Upper lobe of left lung (tissue), 6 donors: ENCODE measurements at regions not wholly inside any gene's neighbourhood (a gene's known extent, or its start where the extent isn't known, plus 50 kb on each side); places are given as distances from the start of the nearest gene placed in this dataset.
A peak's percentile ranks its signal among the peaks of the same experiment; 100 is the strongest.

Source experiments
- ATAC-seq, 2 donors: fragments of 200-7000 bp; cut with Tn5 transposase; one replicate each; pipeline ENCODE4 v1.9.1; 2022; ENCODE audit warnings: mild to moderate bottlenecking in 2 of 2, moderate library complexity in 2 of 2; ENCODE audit not compliant: low FRiP score in 2 of 2
- DNase-seq, 2 donors: peaks; one replicate each; pipeline ENCODE4 v3.0.0-alpha.2; 2019 to 2020
- H3K27ac ChIP-seq, 4 donors: fragments of 200-600 bp; sonication (generic); one replicate each; pipeline ENCODE4 v1.5.1; 2016 to 2019
- H3K27me3 ChIP-seq, 4 donors: fragments of 200-600 bp; sonication (generic); one replicate each; pipeline ENCODE4 v1.5.1; 2017 to 2019
- H3K36me3 ChIP-seq, 4 donors: fragments of 200-600 bp; sonication (generic); one replicate each; pipeline ENCODE4 v1.5.1; 2016 to 2019
- H3K4me1 ChIP-seq, 4 donors: fragments of 200-600 bp; sonication (generic); one replicate each; pipeline ENCODE4 v1.5.1; 2018 to 2019
- H3K4me3 ChIP-seq, 4 donors: fragments of 200-600 bp; sonication (generic); one replicate each; pipeline ENCODE4 v1.5.1; 2017 to 2019; ENCODE audit warnings: mild to moderate bottlenecking in 2 of 4, moderate library complexity in 1 of 4
- H3K9me3 ChIP-seq, 4 donors: fragments of 200-600 bp; sonication (generic); one replicate each; pipeline ENCODE4 v1.5.1; 2018 to 2019
- EP300 ChIP-seq, 4 donors: sonication (generic); formaldehyde crosslinking; IDR thresholded peaks; one replicate each; pipeline ENCODE4 v1.5.1; 2017; ENCODE audit warnings: antibody characterized with exemption in 4 of 4, control low read depth in 2 of 4
- POLR2A ChIP-seq, 4 donors: fragments of 450-650 bp; IDR thresholded peaks; one replicate each; pipeline ENCODE4 v1.5.1; 2016 to 2017; ENCODE audit warnings: antibody characterized with exemption in 4 of 4, mild to moderate bottlenecking in 2 of 4
- POLR2AphosphoS5 ChIP-seq, 2 donors: sonication (generic); formaldehyde crosslinking; IDR thresholded peaks; one replicate each; pipeline ENCODE4 v1.5.1; 2017; ENCODE audit warnings: antibody characterized with exemption in 2 of 2
- WGBS, 2 donors: methylation state at CpG; one replicate each; pipeline ENCODE4 v1.1.5; 2017 to 2018; 5-methylcytosine and 5-hydroxymethylcytosine counted together
- TF ChIP-seq, protein P1 (sequence below), 6 experiments: fragments of 450-650 bp in 4 of 6; fragments of 200-600 bp in 2 of 6; sonication (generic) in 2 of 6; IDR thresholded peaks; one replicate each; pipeline ENCODE4 v1.5.1; 2016 to 2019; ENCODE audit warnings: antibody characterized with exemption in 6 of 6
- donor health status: DM: no; HTN: no; CAD: no; lungs with moderate emphysema.
- donor health status: DM: no; HTN: yes; CAD: no; lungs with severe emphysema.

DNA sequence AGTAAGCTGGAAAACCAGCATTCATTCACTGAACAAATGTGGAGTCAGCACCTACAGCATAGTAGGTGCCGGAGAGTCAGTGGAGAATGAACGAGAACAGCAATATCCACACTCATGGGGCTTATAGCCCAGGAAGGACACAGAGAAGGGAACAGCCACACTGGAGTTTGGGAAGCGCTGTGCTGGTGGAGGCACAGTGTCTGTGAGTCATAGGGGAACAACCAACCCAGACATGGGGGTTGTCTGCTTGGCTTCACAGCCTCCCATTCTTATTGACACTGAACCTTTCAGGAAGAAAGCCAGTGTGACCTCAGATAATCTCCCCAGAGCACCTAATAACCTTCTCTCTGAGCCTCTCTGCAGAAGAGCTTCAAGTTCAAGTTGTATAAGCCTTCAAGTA is 56.6 kb upstream of the UBASH3B start:
- H3K9me3 ChIP-seq = no peaks in the 10 kb centered on the region
- WGBS, 2 donors = 94 to 97% methylated on average over 3 of the region's 3 CpGs
- no peaks in the 10 kb centered on the region for H3K27me3 ChIP-seq
- no peaks in the 10 kb centered on the region for H3K36me3 ChIP-seq
- ATAC-seq = peak in 1 of 2 donors; percentile 47
- no peak overlapping the region for H3K4me3 ChIP-seq
- DNase-seq = no peak
- no peak for TF ChIP-seq POLR2A (IDR thresholded peaks at IDR 0.05)
- no peak for TF ChIP-seq EP300 (IDR thresholded peaks at IDR 0.05)
- TF ChIP-seq, protein P1, sequence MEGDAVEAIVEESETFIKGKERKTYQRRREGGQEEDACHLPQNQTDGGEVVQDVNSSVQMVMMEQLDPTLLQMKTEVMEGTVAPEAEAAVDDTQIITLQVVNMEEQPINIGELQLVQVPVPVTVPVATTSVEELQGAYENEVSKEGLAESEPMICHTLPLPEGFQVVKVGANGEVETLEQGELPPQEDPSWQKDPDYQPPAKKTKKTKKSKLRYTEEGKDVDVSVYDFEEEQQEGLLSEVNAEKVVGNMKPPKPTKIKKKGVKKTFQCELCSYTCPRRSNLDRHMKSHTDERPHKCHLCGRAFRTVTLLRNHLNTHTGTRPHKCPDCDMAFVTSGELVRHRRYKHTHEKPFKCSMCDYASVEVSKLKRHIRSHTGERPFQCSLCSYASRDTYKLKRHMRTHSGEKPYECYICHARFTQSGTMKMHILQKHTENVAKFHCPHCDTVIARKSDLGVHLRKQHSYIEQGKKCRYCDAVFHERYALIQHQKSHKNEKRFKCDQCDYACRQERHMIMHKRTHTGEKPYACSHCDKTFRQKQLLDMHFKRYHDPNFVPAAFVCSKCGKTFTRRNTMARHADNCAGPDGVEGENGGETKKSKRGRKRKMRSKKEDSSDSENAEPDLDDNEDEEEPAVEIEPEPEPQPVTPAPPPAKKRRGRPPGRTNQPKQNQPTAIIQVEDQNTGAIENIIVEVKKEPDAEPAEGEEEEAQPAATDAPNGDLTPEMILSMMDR (IDR thresholded peaks at IDR 0.05) = no peak
- no peak for TF ChIP-seq POLR2AphosphoS5 (IDR thresholded peaks at IDR 0.05)
- H3K4me1 ChIP-seq = no peaks in the 10 kb centered on the region
- H3K27ac ChIP-seq = no peak overlapping the region

DNA sequence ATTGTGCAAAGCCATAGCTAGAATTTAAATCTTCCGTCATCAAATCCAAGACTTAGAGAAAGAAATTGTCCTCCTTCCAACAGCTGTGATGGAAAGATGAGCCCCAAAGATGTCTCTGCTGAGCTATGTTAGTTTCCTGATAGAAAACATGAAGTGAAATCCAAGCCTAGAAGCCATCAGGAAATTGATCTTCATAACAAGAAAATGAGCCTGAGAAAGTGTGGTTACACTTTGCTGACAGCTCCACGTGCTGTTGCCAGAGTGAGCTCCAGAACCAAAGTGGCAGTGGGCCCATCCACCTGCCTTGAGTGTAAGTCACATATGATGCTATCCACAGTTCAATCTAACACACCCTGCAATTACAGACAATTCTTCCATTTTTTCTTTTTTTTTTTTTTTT is 58.0 kb upstream of the UBASH3B start:
- Histone ChIP-seq H3K9me3 (no peaks in the 10 kb centered on the region), H3K4me3 (no peak overlapping the region), H3K27me3 (no peaks in the 10 kb centered on the region), H3K27ac (no peak overlapping the region), H3K36me3 (no peaks in the 10 kb centered on the region), H3K4me1 (no peaks in the 10 kb centered on the region)
- ATAC-seq (no peak), DNase-seq (no peak)
- TF ChIP-seq, protein P1 (IDR thresholded peaks at IDR 0.05) = no peak
- TF ChIP-seq POLR2A (IDR thresholded peaks at IDR 0.05) (no peak), POLR2AphosphoS5 (IDR thresholded peaks at IDR 0.05) (no peak), EP300 (IDR thresholded peaks at IDR 0.05) (no peak)
- 71 to 84% methylated on average over 2 of the region's 2 CpGs for WGBS, 2 donors

DNA sequence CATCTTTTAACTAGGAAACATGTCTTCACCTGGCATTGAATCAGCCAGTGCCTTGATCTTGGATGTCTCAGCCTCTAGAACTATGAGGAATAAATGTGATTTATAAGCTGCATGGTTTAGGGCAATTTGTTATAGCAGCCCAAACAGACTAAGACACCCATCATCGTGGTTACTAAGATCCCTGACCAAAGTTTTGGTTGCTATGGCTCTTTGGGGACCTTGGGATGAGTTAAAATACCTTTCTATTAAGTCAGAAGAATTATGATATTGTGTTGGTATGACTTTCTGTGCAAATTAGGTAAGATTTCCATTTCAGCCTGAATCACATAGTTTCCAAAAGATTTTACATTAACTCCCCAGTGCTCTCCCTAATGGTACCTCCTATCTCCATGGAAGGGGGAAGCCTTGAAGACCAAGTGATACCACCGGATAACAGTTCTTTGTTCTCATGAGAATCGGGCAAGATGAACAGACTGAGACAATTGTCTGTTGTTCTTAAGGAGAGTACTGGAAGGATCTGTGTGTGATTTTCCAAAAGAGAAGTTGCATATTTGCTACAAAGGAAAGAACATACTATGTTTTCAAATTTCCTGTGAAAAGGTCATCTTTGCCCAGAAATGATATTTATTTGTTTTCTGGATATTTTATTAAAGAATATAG is 60.4 kb upstream of the UBASH3B start:
- WGBS, 2 donors = 82 to 89% methylated on average over 3 of the region's 3 CpGs
- no peak for ATAC-seq
- DNase-seq = no peak
- Histone ChIP-seq H3K27ac (no peak overlapping the region), H3K9me3 (no peaks in the 10 kb centered on the region), H3K4me3 (no peak overlapping the region), H3K27me3 (no peaks in the 10 kb centered on the region), H3K36me3 (no peaks in the 10 kb centered on the region), H3K4me1 (no peaks in the 10 kb centered on the region)
- TF ChIP-seq POLR2A (IDR thresholded peaks at IDR 0.05) (no peak), EP300 (IDR thresholded peaks at IDR 0.05) (no peak)
- TF ChIP-seq, protein P1 (IDR thresholded peaks at IDR 0.05) = no peak

DNA sequence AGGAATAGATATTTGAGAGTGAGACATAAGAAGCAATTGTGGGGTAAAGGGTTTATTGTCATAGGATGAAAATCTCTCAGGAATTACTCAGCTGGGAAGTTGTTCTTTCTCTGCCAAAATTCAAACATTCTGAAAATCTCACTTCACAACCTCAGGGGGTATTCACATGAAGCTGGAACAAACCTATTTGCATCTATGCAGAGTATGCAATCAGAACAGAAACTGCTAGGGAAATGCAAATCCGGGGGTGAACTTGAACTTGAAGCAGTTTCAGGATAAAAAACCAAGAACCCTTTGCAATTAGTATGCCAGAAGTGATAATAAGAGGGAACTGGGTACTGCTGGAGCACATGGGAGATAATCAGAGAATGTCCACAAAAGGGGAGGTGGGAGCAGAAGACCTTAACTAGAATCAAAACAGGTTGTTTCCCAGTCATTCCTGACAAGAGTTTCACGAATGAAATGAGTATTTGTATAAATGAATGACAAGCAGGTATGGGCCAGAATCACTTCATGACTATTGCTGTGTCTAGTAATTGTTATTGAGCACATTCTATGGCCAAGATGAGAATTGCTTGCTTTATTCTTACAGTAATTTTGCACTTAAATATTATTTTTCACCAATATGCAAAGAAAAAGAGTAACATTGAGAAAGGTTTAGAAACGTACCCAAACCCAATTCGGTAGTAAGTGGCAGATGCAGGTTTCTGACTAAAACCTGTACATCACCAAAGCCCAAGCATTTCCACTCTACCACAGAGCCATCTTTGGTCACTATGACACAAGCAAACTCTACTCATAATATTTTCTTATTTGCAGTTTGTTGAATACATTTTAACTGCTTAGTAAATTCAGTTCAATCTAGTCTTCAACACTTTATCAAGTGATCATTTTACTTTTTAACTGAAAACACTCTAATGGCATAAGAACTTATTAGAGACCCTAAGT is 61.8 kb upstream of the UBASH3B start:
- Histone ChIP-seq H3K27me3 (no peaks in the 10 kb centered on the region), H3K9me3 (no peaks in the 10 kb centered on the region), H3K4me1 (no peaks in the 10 kb centered on the region), H3K27ac (no peak overlapping the region), H3K4me3 (no peak overlapping the region), H3K36me3 (no peaks in the 10 kb centered on the region)
- WGBS, 2 donors = 72 to 78% methylated on average over 4 of the region's 4 CpGs
- ATAC-seq = no peak
- no peak for DNase-seq
- TF ChIP-seq POLR2A (IDR thresholded peaks at IDR 0.05) = no peak

DNA sequence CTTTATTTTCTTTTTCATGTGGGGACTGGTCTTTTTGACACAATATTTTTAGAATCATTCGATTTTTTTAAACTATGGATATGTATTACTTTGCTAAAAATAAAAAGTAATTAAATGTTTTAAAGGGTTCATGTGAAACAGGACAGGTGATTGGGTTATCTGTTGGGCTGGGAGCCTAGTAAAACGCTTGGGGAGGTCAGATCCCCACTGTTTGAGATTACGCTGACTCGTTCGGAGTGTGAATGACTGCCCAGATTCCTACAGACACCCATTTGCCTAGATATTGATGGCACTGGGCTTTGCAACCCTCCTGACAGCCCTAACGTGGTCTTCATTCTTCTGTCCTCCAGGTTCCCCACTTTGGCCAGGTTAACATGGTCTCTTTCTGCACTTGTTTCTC is 62.9 kb upstream of the UBASH3B start:
- Histone ChIP-seq H3K36me3 (no peaks in the 10 kb centered on the region), H3K4me1 (no peaks in the 10 kb centered on the region), H3K27ac (no peak overlapping the region), H3K9me3 (no peaks in the 10 kb centered on the region), H3K27me3 (no peaks in the 10 kb centered on the region), H3K4me3 (no peak overlapping the region)
- DNase-seq (no peak), ATAC-seq (no peak)
- no peak for TF ChIP-seq EP300 (IDR thresholded peaks at IDR 0.05)
- no peak for TF ChIP-seq POLR2A (IDR thresholded peaks at IDR 0.05)
- TF ChIP-seq POLR2AphosphoS5 (IDR thresholded peaks at IDR 0.05) = no peak
- TF ChIP-seq, protein P1 (IDR thresholded peaks at IDR 0.05) = no peak
- WGBS, 2 donors = 75 to 80% methylated on average over 6 of the region's 6 CpGs
